ENCODE measurements at regions not wholly inside any gene's neighbourhood (a gene's known extent, or its start where the extent isn't known, plus 50 kb on each side); places are given as distances from the start of the nearest gene placed in this dataset.

DNA sequence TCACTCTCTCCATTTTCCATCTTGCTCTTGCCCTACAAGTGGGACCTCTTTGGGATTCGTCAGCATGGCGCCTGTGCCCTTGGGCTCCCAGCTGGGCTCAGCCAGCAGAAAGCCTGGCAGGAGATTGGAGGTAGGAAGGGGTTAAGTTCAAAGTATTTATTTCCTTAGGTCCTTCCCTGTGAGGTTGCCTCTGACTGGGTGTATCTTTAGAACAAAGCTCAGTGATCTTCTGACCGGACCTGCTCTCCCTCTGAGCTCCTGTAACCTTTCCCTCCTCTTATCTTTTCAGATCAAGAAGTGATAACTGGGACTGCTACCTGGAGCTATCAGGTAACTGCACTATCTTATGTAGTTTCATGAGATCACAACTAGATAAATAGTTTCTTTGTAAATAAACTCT, 75.8 kb upstream of the ABCD3 start (continued):
- TF ChIP-seq, protein P1, sequence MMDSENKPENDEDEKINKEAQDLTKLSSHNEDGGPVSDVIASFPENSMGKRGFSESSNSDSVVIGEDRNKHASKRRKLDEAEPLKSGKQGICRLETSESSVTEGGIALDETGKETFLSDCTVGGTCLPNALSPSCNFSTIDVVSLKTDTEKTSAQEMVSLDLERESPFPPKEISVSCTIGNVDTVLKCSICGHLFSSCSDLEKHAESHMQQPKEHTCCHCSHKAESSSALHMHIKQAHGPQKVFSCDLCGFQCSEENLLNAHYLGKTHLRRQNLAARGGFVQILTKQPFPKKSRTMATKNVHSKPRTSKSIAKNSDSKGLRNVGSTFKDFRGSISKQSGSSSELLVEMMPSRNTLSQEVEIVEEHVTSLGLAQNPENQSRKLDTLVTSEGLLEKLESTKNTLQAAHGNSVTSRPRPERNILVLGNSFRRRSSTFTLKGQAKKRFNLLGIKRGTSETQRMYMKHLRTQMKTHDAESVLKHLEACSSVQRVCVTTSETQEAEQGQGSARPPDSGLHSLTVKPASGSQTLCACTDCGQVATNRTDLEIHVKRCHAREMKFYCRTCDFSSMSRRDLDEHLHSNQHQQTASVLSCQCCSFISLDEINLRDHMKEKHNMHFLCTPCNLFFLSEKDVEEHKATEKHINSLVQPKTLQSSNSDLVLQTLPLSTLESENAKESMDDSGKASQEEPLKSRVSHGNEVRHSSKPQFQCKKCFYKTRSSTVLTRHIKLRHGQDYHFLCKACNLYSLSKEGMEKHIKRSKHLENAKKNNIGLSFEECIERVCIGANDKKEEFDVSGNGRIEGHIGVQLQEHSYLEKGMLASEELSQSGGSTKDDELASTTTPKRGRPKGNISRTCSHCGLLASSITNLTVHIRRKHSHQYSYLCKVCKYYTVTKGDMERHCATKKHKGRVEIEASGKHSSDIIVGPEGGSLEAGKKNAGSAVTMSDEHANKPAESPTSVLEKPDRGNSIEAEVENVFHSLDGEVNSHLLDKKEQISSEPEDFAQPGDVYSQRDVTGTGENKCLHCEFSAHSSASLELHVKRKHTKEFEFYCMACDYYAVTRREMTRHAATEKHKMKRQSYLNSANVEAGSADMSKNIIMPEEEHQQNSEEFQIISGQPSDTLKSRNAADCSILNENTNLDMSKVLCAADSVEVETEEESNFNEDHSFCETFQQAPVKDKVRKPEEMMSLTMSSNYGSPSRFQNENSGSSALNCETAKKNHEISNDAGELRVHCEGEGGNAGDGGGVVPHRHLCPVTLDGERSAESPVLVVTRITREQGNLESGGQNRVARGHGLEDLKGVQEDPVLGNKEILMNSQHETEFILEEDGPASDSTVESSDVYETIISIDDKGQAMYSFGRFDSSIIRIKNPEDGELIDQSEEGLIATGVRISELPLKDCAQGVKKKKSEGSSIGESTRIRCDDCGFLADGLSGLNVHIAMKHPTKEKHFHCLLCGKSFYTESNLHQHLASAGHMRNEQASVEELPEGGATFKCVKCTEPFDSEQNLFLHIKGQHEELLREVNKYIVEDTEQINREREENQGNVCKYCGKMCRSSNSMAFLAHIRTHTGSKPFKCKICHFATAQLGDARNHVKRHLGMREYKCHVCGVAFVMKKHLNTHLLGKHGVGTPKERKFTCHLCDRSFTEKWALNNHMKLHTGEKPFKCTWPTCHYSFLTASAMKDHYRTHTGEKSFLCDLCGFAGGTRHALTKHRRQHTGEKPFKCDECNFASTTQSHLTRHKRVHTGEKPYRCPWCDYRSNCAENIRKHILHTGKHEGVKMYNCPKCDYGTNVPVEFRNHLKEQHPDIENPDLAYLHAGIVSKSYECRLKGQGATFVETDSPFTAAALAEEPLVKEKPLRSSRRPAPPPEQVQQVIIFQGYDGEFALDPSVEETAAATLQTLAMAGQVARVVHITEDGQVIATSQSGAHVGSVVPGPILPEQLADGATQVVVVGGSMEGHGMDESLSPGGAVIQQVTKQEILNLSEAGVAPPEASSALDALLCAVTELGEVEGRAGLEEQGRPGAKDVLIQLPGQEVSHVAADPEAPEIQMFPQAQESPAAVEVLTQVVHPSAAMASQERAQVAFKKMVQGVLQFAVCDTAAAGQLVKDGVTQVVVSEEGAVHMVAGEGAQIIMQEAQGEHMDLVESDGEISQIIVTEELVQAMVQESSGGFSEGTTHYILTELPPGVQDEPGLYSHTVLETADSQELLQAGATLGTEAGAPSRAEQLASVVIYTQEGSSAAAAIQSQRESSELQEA (CRISPR knock-in tag; IDR thresholded peaks at IDR 0.05; ENCODE audit: not compliant biosample characterization): no peak
- TF ChIP-seq TEF (CRISPR knock-in tag; IDR thresholded peaks at IDR 0.05) (no peak), KLF9 (CRISPR knock-in tag; IDR thresholded peaks at IDR 0.05; ENCODE audit: low read depth) (no peak), ZNF879 (CRISPR knock-in tag; IDR thresholded peaks at IDR 0.05) (no peak), RFX3 (CRISPR knock-in tag; IDR thresholded peaks at IDR 0.05) (no peak), SIX1 (CRISPR knock-in tag; IDR thresholded peaks at IDR 0.05; ENCODE audit: borderline replicate concordance) (no peak), JUN (CRISPR knock-in tag; IDR thresholded peaks at IDR 0.05) (no peak), PATZ1 (CRISPR knock-in tag; IDR thresholded peaks at IDR 0.05) (0 out of 2 replicates have a peak, but pooled peaks have one; percentile 11), GRHL1 (CRISPR knock-in tag; conservative IDR thresholded peaks at IDR 0.05) (no peak)
- TF ChIP-seq, protein P2, sequence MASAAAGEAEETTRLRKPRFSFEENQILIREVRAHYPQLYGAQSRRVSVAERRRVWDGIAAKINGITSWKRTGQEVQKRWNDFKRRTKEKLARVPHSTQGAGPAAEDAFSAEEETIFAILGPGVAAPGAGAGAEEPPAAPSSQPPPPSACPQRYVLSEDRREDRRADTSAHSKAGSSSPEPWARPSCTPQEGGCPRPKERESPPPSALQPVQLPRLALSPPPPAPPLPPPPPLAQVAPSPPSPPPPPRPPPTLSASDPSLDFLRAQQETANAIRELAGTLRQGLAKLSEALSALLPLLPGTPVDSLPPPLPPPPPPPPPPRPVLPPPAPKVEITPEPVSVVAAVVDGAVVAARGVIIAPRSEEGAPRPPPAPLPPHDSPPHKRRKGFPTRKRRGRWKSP (CRISPR knock-in tag; IDR thresholded peaks at IDR 0.05): no peak

Measured in HepG2 (cell line).